ENCODE measurements at regions not wholly inside any gene's neighbourhood (a gene's known extent, or its start where the extent isn't known, plus 50 kb on each side); places are given as distances from the start of the nearest gene placed in this dataset.

- TF ChIP-seq ZFP36 (IDR thresholded peaks at IDR 0.05; ENCODE audit: borderline replicate concordance, partially characterized antibody) (no peak), BHLHE40 (IDR thresholded peaks at IDR 0.05; ENCODE audit: low read depth, low read length) (no peak), POLR2A (IDR thresholded peaks at IDR 0.05; ENCODE audit: low read length) (no peak), MYC (IDR thresholded peaks at IDR 0.05; ENCODE audit: borderline replicate concordance, low read length) (no peak)
Measured at GRCh38 chr4:136867465-136867864, 664.8 kb downstream of the PCDH18 start.

Data from A549 (cell line).